Neural cell (in vitro differentiated cells): ENCODE measurements at regions not wholly inside any gene's neighbourhood (a gene's known extent, or its start where the extent isn't known, plus 50 kb on each side); places are given as distances from the start of the nearest gene placed in this dataset.

ENCODE experiments used
- H2AFZ ChIP-seq: fragments of 200-600, 300-800 bp; sonication (generic), shearing (Covaris generic); 2 replicates; pipeline ENCODE4 v1.6.0; 2014; ENCODE audit warnings: low read depth, mild to moderate bottlenecking, antibody characterized with exemption, low read length, moderate library complexity
- H3F3A ChIP-seq: fragments of 200-600 bp; shearing (Covaris generic); 2 replicates; pipeline ENCODE4 v1.6.1; 2016; ENCODE audit warnings: mild to moderate bottlenecking, moderate library complexity, mixed read lengths, antibody characterized with exemption, low read length; ENCODE audit not compliant: insufficient read depth, poor library complexity, severe bottlenecking
- H3K27ac ChIP-seq: fragments of 200-600, 300-800 bp; sonication (generic), shearing (Covaris generic); 2 replicates; pipeline ENCODE4 v1.5.1; 2014; ENCODE audit warnings: mild to moderate bottlenecking, low read length, moderate library complexity
- H3K27me3 ChIP-seq: fragments of 300-800, 200-600 bp; sonication (generic), shearing (Covaris generic); 2 replicates; pipeline ENCODE4 v1.6.0; 2014; ENCODE audit warnings: mild to moderate bottlenecking, low read depth, low read length, moderate library complexity; ENCODE audit not compliant: insufficient read depth
- H3K36me3 ChIP-seq: fragments of 300-800, 200-600 bp; sonication (generic), shearing (Covaris generic); 2 replicates; pipeline ENCODE4 v1.5.1; 2014; ENCODE audit warnings: mild to moderate bottlenecking, antibody characterized with exemption, low read length, moderate library complexity; ENCODE audit not compliant: insufficient read depth
- H3K4me2 ChIP-seq: fragments of 300-800, 200-600 bp; sonication (generic), shearing (Covaris generic); 2 replicates; pipeline ENCODE4 v1.6.0; 2014; ENCODE audit warnings: mild to moderate bottlenecking, low read length
- H3K4me3 ChIP-seq: fragments of 300-800, 200-600 bp; sonication (generic), shearing (Covaris generic); 2 replicates; pipeline ENCODE4 v1.5.1; 2014; ENCODE audit warnings: mild to moderate bottlenecking, low read length, moderate library complexity
- H3K79me2 ChIP-seq: fragments of 200-600 bp; shearing (Covaris generic); replicated peaks from 2 replicates; pipeline ENCODE4 v1.6.0; 2014; ENCODE audit warnings: mild to moderate bottlenecking, low read length, moderate library complexity; ENCODE audit not compliant: insufficient read depth
- H3K9ac ChIP-seq: fragments of 300-800, 200-600 bp; sonication (generic), shearing (Covaris generic); 2 replicates; pipeline ENCODE4 v1.6.1; 2016; ENCODE audit warnings: mild to moderate bottlenecking, low read length, mixed read lengths
- H3K9me2 ChIP-seq: fragments of 200-600 bp; shearing (Covaris generic); 2 replicates; pipeline ENCODE4 v1.6.1; 2016; ENCODE audit warnings: mild to moderate bottlenecking, low read length, mixed read lengths; ENCODE audit not compliant: insufficient read depth
- H3K9me3 ChIP-seq: fragments of 200-600, 300-800 bp; sonication (generic), shearing (Covaris generic); 2 replicates; pipeline ENCODE4 v1.6.1; 2016; ENCODE audit warnings: mild to moderate bottlenecking, mixed run types, low read length, moderate library complexity, mixed read lengths
- H4K20me1 ChIP-seq: fragments of 200-600 bp; shearing (Covaris generic); 2 replicates; pipeline ENCODE4 v1.6.1; 2016; ENCODE audit warnings: mild to moderate bottlenecking, mixed run types; ENCODE audit not compliant: insufficient read depth
- CTCF ChIP-seq: fragments of 450-650 bp; IDR thresholded peaks from 2 replicates; pipeline ENCODE4 v1.5.1; 2014; ENCODE audit warnings: antibody characterized with exemption, mild to moderate bottlenecking, moderate library complexity; ENCODE audit not compliant: poor library complexity, severe bottlenecking
- EP300 ChIP-seq: fragments of 450-650 bp; conservative IDR thresholded peaks from 2 replicates; pipeline ENCODE4 v1.6.1; 2014; ENCODE audit warnings: antibody characterized with exemption, mild to moderate bottlenecking, moderate library complexity; ENCODE audit not compliant: poor library complexity, severe bottlenecking
- EZH2 ChIP-seq: fragments of 200-600, 300-800 bp; shearing (Covaris generic), sonication (generic); IDR thresholded peaks from 2 replicates; pipeline ENCODE4 v1.6.1; 2014; ENCODE audit warnings: antibody characterized with exemption, low read length, borderline replicate concordance, mild to moderate bottlenecking; ENCODE audit not compliant: insufficient read depth, poor library complexity, severe bottlenecking
- MXI1 ChIP-seq: fragments of 450-650 bp; conservative IDR thresholded peaks from 2 replicates; pipeline ENCODE4 v1.6.1; 2014; ENCODE audit warnings: antibody characterized with exemption, mild to moderate bottlenecking; ENCODE audit not compliant: poor library complexity, severe bottlenecking
- POLR2AphosphoS5 ChIP-seq: IDR thresholded peaks from 2 replicates; pipeline ENCODE4 v1.6.1; 2012
- RAD21 ChIP-seq: fragments of 450-650 bp; conservative IDR thresholded peaks from 2 replicates; pipeline ENCODE4 v1.6.1; 2014; ENCODE audit warnings: antibody characterized with exemption, mild to moderate bottlenecking, moderate library complexity
- REST ChIP-seq: IDR thresholded peaks from 2 replicates; pipeline ENCODE4 v1.6.1; 2012; ENCODE audit warnings: borderline replicate concordance
- SMC3 ChIP-seq: fragments of 450-650 bp; conservative IDR thresholded peaks from 2 replicates; pipeline ENCODE4 v1.6.1; 2014; ENCODE audit warnings: antibody characterized with exemption, mild to moderate bottlenecking, moderate library complexity; ENCODE audit not compliant: poor library complexity
- TAF1 ChIP-seq: IDR thresholded peaks from 2 replicates; pipeline ENCODE4 v1.6.1; 2012; ENCODE audit warnings: low read depth

- no peaks in the 10 kb centered on the region for H3K9me3 ChIP-seq
These were observed 110.5 kb upstream of the COL11A1 start for GRCh38 chr1:103218821-103219220.

GRCh38 chr1:103218369-103218768 is 110.0 kb upstream of the COL11A1 start:
- Histone ChIP-seq H3K79me2 (no peaks in the 10 kb centered on the region), H3K36me3 (no peaks in the 10 kb centered on the region), H3K4me3 (no peak overlapping the region), H3K27me3 (no peaks in the 10 kb centered on the region), H3K9me3 (no peaks in the 10 kb centered on the region), H3K9ac (no peak overlapping the region), H2AFZ (no peak overlapping the region), H4K20me1 (no peaks in the 10 kb centered on the region), H3K4me2 (no peak overlapping the region), H3K27ac (no peak overlapping the region), H3F3A (no peaks in the 10 kb centered on the region), H3K9me2 (no peaks in the 10 kb centered on the region)
- TF ChIP-seq EZH2 (no peak), SMC3 (no peak), REST (no peak), TAF1 (no peak), POLR2AphosphoS5 (no peak), MXI1 (no peak), CTCF (no peak)

More at GRCh38 chr1:103218821-103219220, 110.5 kb upstream of the COL11A1 start:
- TF ChIP-seq MXI1: no peak
- TF ChIP-seq SMC3: no peak
- no peak for TF ChIP-seq EP300
- TF ChIP-seq TAF1: no peak
- TF ChIP-seq REST: no peak
- no peak for TF ChIP-seq POLR2AphosphoS5
- TF ChIP-seq EZH2: no peak
- TF ChIP-seq CTCF: no peak
- no peak for TF ChIP-seq RAD21
- no peak overlapping the region for H3K9ac ChIP-seq
- no peaks in the 10 kb centered on the region for H4K20me1 ChIP-seq
- H3K27me3 ChIP-seq: no peaks in the 10 kb centered on the region
- no peaks in the 10 kb centered on the region for H3K36me3 ChIP-seq
- H3K27ac ChIP-seq: no peak overlapping the region
- H3F3A ChIP-seq: no peaks in the 10 kb centered on the region
- H2AFZ ChIP-seq: no peak overlapping the region
- H3K9me2 ChIP-seq: no peaks in the 10 kb centered on the region
- H3K79me2 ChIP-seq: no peaks in the 10 kb centered on the region
- no peak overlapping the region for H3K4me3 ChIP-seq
- H3K4me2 ChIP-seq: no peak overlapping the region
